Fibroblast of skin of right quadriceps (primary cell): ENCODE measurements at regions not wholly inside any gene's neighbourhood (a gene's known extent, or its start where the extent isn't known, plus 50 kb on each side); places are given as distances from the start of the nearest gene placed in this dataset.

ENCODE experiments used
- DNase-seq: peaks from one replicate; pipeline ENCODE4 v3.0.0-alpha.2; 2013

GRCh38 chr5:23353286-23353685, 154.1 kb upstream of the PRDM9 start:
- DNase-seq = no peak

- peak; percentile 0 for DNase-seq
Observed at GRCh38 chr5:23352446-23352845, 155.0 kb upstream of the PRDM9 start.

GRCh38 chr5:23343121-23343520, 164.3 kb upstream of the PRDM9 start:
- DNase-seq = no peak

GRCh38 chr5:23332650-23333251, 174.7 kb upstream of the PRDM9 start:
- DNase-seq = peak; percentile 2

GRCh38 chr5:23330726-23331125, 176.7 kb upstream of the PRDM9 start:
- DNase-seq = no peak

GRCh38 chr5:23319901-23320300, 187.5 kb upstream of the PRDM9 start:
- DNase-seq = no peak

- no peak for DNase-seq
Observed at GRCh38 chr5:23318960-23319359, 188.4 kb upstream of the PRDM9 start.

- DNase-seq = no peak
Observed at GRCh38 chr5:23318166-23318565, 189.2 kb upstream of the PRDM9 start.

- no peak for DNase-seq
Observed at GRCh38 chr5:23316060-23316591, 191.3 kb upstream of the PRDM9 start.

GRCh38 chr5:23314827-23315226, 192.6 kb upstream of the PRDM9 start:
- DNase-seq = peak; percentile 32

- DNase-seq = no peak
Observed at GRCh38 chr5:23305055-23305454, 202.4 kb upstream of the PRDM9 start.

GRCh38 chr5:23303836-23304235, 203.6 kb upstream of the PRDM9 start:
- DNase-seq = no peak

GRCh38 chr5:23303435-23303834, 204.0 kb upstream of the PRDM9 start:
- no peak for DNase-seq

GRCh38 chr5:23302438-23302837, 205.0 kb upstream of the PRDM9 start:
- no peak for DNase-seq

- peak; percentile 32 for DNase-seq
Observed at GRCh38 chr5:23289162-23289561, 218.2 kb upstream of the PRDM9 start.

GRCh38 chr5:23284656-23285055, 222.8 kb upstream of the PRDM9 start:
- DNase-seq = no peak

- DNase-seq = no peak
Observed at GRCh38 chr5:23274171-23274570, 233.2 kb upstream of the PRDM9 start.

GRCh38 chr5:23269981-23270380, 237.4 kb upstream of the PRDM9 start:
- peak; percentile 5 for DNase-seq

GRCh38 chr5:23268136-23268535, 239.3 kb upstream of the PRDM9 start:
- peak; percentile 9 for DNase-seq

- DNase-seq = no peak
Observed at GRCh38 chr5:23260621-23261020, 246.8 kb upstream of the PRDM9 start.

GRCh38 chr5:23257656-23258055, 249.8 kb upstream of the PRDM9 start:
- no peak for DNase-seq

- DNase-seq = no peak
Observed at GRCh38 chr5:23253621-23254198, 253.7 kb upstream of the PRDM9 start.

GRCh38 chr5:23242891-23243290, 264.5 kb upstream of the PRDM9 start:
- DNase-seq = no peak

GRCh38 chr5:23235246-23235645, 272.2 kb upstream of the PRDM9 start:
- DNase-seq = no peak

GRCh38 chr5:23234197-23234596, 273.2 kb upstream of the PRDM9 start:
- no peak for DNase-seq
